GM04504 (cell line): ENCODE measurements at regions not wholly inside any gene's neighbourhood (a gene's known extent, or its start where the extent isn't known, plus 50 kb on each side); places are given as distances from the start of the nearest gene placed in this dataset.
"Not testable (repeated sequence)": the region's sequence is repeated elsewhere in the genome, so short reads cannot be mapped to it uniquely, and the experiment has no call there.

Source experiments
- DNase-seq: peaks from one replicate; pipeline ENCODE4 v3.0.0-alpha.2; 2012; ENCODE audit warnings: low read depth

GRCh38 chr2:194367390-194367789 is 1289.6 kb upstream of the SLC39A10 start:
- DNase-seq: not testable (repeated sequence)

- DNase-seq: no peak
These were observed 1293.1 kb upstream of the SLC39A10 start for GRCh38 chr2:194363878-194364277.

GRCh38 chr2:194363295-194363694 is 1293.7 kb upstream of the SLC39A10 start:
- no peak for DNase-seq

GRCh38 chr2:194352505-194352904 is 1304.5 kb upstream of the SLC39A10 start:
- DNase-seq: no peak

GRCh38 chr2:194346193-194346592 is 1310.8 kb upstream of the SLC39A10 start:
- DNase-seq: no peak

- DNase-seq: no peak
These were observed 1311.7 kb upstream of the SLC39A10 start for GRCh38 chr2:194345347-194345746.

GRCh38 chr2:194343167-194343566 is 1313.9 kb upstream of the SLC39A10 start:
- DNase-seq: no peak

GRCh38 chr2:194332799-194333490 is 1324.1 kb upstream of the SLC39A10 start:
- no peak for DNase-seq

GRCh38 chr2:194328456-194328855 is 1328.6 kb upstream of the SLC39A10 start:
- no peak for DNase-seq

- no peak for DNase-seq
These were observed 1329.7 kb upstream of the SLC39A10 start for GRCh38 chr2:194327196-194327888.

- no peak for DNase-seq
These were observed 1333.3 kb upstream of the SLC39A10 start for GRCh38 chr2:194323740-194324139.

GRCh38 chr2:194320520-194320919 is 1336.5 kb upstream of the SLC39A10 start:
- DNase-seq: no peak

- DNase-seq: no peak
These were observed 1337.6 kb upstream of the SLC39A10 start for GRCh38 chr2:194319222-194319992.

GRCh38 chr2:194314042-194314441 is 1343.0 kb upstream of the SLC39A10 start:
- DNase-seq: no peak

GRCh38 chr2:194304191-194304590 is 1352.8 kb upstream of the SLC39A10 start:
- no peak for DNase-seq

GRCh38 chr2:194301946-194302345 is 1355.1 kb upstream of the SLC39A10 start:
- no peak for DNase-seq

GRCh38 chr2:194294156-194294555 is 1362.9 kb upstream of the SLC39A10 start:
- no peak for DNase-seq

GRCh38 chr2:194291104-194291503 is 1365.9 kb upstream of the SLC39A10 start:
- DNase-seq: no peak

- no peak for DNase-seq
These were observed 1367.2 kb upstream of the SLC39A10 start for GRCh38 chr2:194289712-194290346.

- not testable (repeated sequence) for DNase-seq
These were observed 1380.4 kb upstream of the SLC39A10 start for GRCh38 chr2:194276667-194277066.

- DNase-seq: no peak
These were observed 1385.6 kb upstream of the SLC39A10 start for GRCh38 chr2:194271293-194271961.

GRCh38 chr2:194270648-194271047 is 1386.4 kb upstream of the SLC39A10 start:
- DNase-seq: no peak
